ENCODE measurements at regions not wholly inside any gene's neighbourhood (a gene's known extent, or its start where the extent isn't known, plus 50 kb on each side); places are given as distances from the start of the nearest gene placed in this dataset.

DNA sequence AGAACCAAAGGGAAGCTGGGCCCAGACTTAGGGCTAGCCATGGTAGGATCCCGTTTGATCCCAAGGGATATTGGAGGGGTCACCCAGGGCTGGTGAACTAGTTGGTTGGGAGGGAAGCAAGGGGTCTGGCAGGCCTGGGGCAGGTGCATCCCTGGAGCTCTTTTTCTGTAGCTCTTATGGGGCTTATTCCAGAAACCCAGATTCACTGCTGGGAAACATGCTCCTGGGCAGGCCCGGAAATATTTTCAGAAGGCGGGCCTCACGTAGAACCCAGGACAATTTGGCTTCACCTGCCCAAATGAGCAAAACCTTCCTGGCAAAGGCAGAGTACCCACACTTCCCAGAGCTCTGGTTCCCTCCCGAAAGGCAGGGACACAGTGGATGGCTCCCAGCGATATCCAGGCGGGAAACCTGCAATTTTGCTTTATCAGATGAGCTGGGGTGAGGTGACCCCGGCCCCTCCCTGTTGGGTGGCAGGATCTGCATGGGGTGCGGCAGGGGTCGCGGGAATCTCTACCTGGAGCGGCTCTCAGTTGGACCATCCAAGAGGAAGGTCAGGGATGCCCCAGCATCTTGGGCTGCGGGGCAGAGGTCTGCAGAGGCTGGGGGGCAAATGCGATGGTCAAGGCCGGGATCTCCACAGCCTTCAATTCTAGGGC, 533.9 kb downstream of the TCERG1L start:
- TF ChIP-seq, protein P1, sequence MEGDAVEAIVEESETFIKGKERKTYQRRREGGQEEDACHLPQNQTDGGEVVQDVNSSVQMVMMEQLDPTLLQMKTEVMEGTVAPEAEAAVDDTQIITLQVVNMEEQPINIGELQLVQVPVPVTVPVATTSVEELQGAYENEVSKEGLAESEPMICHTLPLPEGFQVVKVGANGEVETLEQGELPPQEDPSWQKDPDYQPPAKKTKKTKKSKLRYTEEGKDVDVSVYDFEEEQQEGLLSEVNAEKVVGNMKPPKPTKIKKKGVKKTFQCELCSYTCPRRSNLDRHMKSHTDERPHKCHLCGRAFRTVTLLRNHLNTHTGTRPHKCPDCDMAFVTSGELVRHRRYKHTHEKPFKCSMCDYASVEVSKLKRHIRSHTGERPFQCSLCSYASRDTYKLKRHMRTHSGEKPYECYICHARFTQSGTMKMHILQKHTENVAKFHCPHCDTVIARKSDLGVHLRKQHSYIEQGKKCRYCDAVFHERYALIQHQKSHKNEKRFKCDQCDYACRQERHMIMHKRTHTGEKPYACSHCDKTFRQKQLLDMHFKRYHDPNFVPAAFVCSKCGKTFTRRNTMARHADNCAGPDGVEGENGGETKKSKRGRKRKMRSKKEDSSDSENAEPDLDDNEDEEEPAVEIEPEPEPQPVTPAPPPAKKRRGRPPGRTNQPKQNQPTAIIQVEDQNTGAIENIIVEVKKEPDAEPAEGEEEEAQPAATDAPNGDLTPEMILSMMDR (IDR thresholded peaks at IDR 0.05): no peak
- TF ChIP-seq POLR2A (IDR thresholded peaks at IDR 0.05) (no peak), EP300 (IDR thresholded peaks at IDR 0.05) (no peak)
